Vagina (tissue), 2 donors: ENCODE measurements at regions not wholly inside any gene's neighbourhood (a gene's known extent, or its start where the extent isn't known, plus 50 kb on each side); places are given as distances from the start of the nearest gene placed in this dataset.

Experiments
- POLR2A ChIP-seq, 2 donors: fragments of 450-650 bp; IDR thresholded peaks; one replicate each; pipeline ENCODE4 v1.6.1; 2017; ENCODE audit warnings: antibody characterized with exemption in 2 of 2, mild to moderate bottlenecking in 2 of 2, moderate library complexity in 2 of 2
- POLR2AphosphoS5 ChIP-seq, 2 donors: sonication (generic); formaldehyde crosslinking; IDR thresholded peaks; one replicate each; pipeline ENCODE4 v1.9.0; 2017; ENCODE audit warnings: antibody characterized with exemption in 2 of 2, mild to moderate bottlenecking in 2 of 2, low read depth in 1 of 2; ENCODE audit not compliant: insufficient read depth in 1 of 2
- TF ChIP-seq, protein P1 (sequence below), 3 experiments: fragments of 450-650 bp in 2 of 3; fragments of 200-600 bp in 1 of 3; sonication (generic) in 1 of 3; IDR thresholded peaks; one replicate each; pipeline ENCODE4 v1.5.1; 2017 to 2019; ENCODE audit warnings: antibody characterized with exemption in 3 of 3, mild to moderate bottlenecking in 2 of 3, moderate library complexity in 2 of 3

- TF ChIP-seq, protein P1, sequence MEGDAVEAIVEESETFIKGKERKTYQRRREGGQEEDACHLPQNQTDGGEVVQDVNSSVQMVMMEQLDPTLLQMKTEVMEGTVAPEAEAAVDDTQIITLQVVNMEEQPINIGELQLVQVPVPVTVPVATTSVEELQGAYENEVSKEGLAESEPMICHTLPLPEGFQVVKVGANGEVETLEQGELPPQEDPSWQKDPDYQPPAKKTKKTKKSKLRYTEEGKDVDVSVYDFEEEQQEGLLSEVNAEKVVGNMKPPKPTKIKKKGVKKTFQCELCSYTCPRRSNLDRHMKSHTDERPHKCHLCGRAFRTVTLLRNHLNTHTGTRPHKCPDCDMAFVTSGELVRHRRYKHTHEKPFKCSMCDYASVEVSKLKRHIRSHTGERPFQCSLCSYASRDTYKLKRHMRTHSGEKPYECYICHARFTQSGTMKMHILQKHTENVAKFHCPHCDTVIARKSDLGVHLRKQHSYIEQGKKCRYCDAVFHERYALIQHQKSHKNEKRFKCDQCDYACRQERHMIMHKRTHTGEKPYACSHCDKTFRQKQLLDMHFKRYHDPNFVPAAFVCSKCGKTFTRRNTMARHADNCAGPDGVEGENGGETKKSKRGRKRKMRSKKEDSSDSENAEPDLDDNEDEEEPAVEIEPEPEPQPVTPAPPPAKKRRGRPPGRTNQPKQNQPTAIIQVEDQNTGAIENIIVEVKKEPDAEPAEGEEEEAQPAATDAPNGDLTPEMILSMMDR (IDR thresholded peaks at IDR 0.05), result no peak
- TF ChIP-seq POLR2A (IDR thresholded peaks at IDR 0.05) (no peak), POLR2AphosphoS5 (IDR thresholded peaks at IDR 0.05; ENCODE audit: insufficient read depth in 1 of 2, low read depth in 1 of 2) (no peak)
Observed at GRCh38 chr5:123879071-123879470, 367.1 kb downstream of the CSNK1G3 start.
